ENCODE measurements at regions not wholly inside any gene's neighbourhood (a gene's known extent, or its start where the extent isn't known, plus 50 kb on each side); places are given as distances from the start of the nearest gene placed in this dataset.

- H3K79me2 ChIP-seq (ENCODE audit: insufficient read depth, low read length), result no peaks in the 10 kb centered on the region
- H2AFZ ChIP-seq (ENCODE audit: low read length), result no peak overlapping the region
- no peaks in the 10 kb centered on the region for H3K27me3 ChIP-seq (ENCODE audit: insufficient read depth, low read length, poor library complexity, severe bottlenecking)
- H3K9me2 ChIP-seq (replicated peaks; ENCODE audit: low read depth, low read length), result no peaks in the 10 kb centered on the region
- H3K9ac ChIP-seq (ENCODE audit: low read depth, low read length, poor library complexity, severe bottlenecking), result no peak overlapping the region
- no peaks in the 10 kb centered on the region for H3K9me3 ChIP-seq (ENCODE audit: insufficient read depth, low read depth, low read length)
- H4K20me1 ChIP-seq (ENCODE audit: insufficient read depth, low read length, poor library complexity, severe bottlenecking), result no peaks in the 10 kb centered on the region
- TF ChIP-seq EZH2phosphoT487 (IDR thresholded peaks at IDR 0.05; ENCODE audit: borderline replicate concordance) (no peak), CTCF (conservative IDR thresholded peaks at IDR 0.05; ENCODE audit: low read length) (no peak)
- H3F3A ChIP-seq (ENCODE audit: low read depth), result no peaks in the 10 kb centered on the region
- no peak overlapping the region for H3K4me3 ChIP-seq (ENCODE audit: low read length, poor library complexity, severe bottlenecking)
- peaks cover 14% of the 10 kb centered on the region for H3K4me1 ChIP-seq (ENCODE audit: insufficient read depth, low read length, poor library complexity, severe bottlenecking)
- H3K36me3 ChIP-seq (ENCODE audit: insufficient read depth, low read length), result no peaks in the 10 kb centered on the region
- no peak overlapping the region for H3K4me2 ChIP-seq (ENCODE audit: low read depth, low read length, poor library complexity, severe bottlenecking)
These were observed 140.2 kb downstream of the VEGFA start for GRCh38 chr6:43910149-43910637.

- Histone ChIP-seq H3K27me3 (ENCODE audit: insufficient read depth, low read length, poor library complexity, severe bottlenecking) (no peaks in the 10 kb centered on the region), H3K36me3 (ENCODE audit: insufficient read depth, low read length) (no peaks in the 10 kb centered on the region), H2AFZ (ENCODE audit: low read length) (no peak overlapping the region), H3K9ac (ENCODE audit: low read depth, low read length, poor library complexity, severe bottlenecking) (no peak overlapping the region), H4K20me1 (ENCODE audit: insufficient read depth, low read length, poor library complexity, severe bottlenecking) (no peaks in the 10 kb centered on the region), H3F3A (ENCODE audit: low read depth) (no peaks in the 10 kb centered on the region), H3K4me3 (ENCODE audit: low read length, poor library complexity, severe bottlenecking) (no peak overlapping the region), H3K9me3 (ENCODE audit: insufficient read depth, low read depth, low read length) (no peaks in the 10 kb centered on the region), H3K4me1 (ENCODE audit: insufficient read depth, low read length, poor library complexity, severe bottlenecking) (peaks cover 8% of the 10 kb centered on the region), H3K4me2 (ENCODE audit: low read depth, low read length, poor library complexity, severe bottlenecking) (no peak overlapping the region), H3K9me2 (replicated peaks; ENCODE audit: low read depth, low read length) (no peaks in the 10 kb centered on the region), H3K79me2 (ENCODE audit: insufficient read depth, low read length) (no peaks in the 10 kb centered on the region)
- no peak for TF ChIP-seq CTCF (conservative IDR thresholded peaks at IDR 0.05; ENCODE audit: low read length)
- TF ChIP-seq EZH2phosphoT487 (IDR thresholded peaks at IDR 0.05; ENCODE audit: borderline replicate concordance), result no peak
These were observed 139.6 kb downstream of the VEGFA start for GRCh38 chr6:43909474-43910148.

- Histone ChIP-seq H3K9me3 (ENCODE audit: insufficient read depth, low read depth, low read length) (no peaks in the 10 kb centered on the region), H3K36me3 (ENCODE audit: insufficient read depth, low read length) (no peaks in the 10 kb centered on the region), H3K4me2 (ENCODE audit: low read depth, low read length, poor library complexity, severe bottlenecking) (no peak overlapping the region), H3K79me2 (ENCODE audit: insufficient read depth, low read length) (no peaks in the 10 kb centered on the region), H3K4me3 (ENCODE audit: low read length, poor library complexity, severe bottlenecking) (no peak overlapping the region), H4K20me1 (ENCODE audit: insufficient read depth, low read length, poor library complexity, severe bottlenecking) (no peaks in the 10 kb centered on the region), H3K27me3 (ENCODE audit: insufficient read depth, low read length, poor library complexity, severe bottlenecking) (no peaks in the 10 kb centered on the region), H2AFZ (ENCODE audit: low read length) (no peak overlapping the region), H3K9ac (ENCODE audit: low read depth, low read length, poor library complexity, severe bottlenecking) (no peak overlapping the region), H3K4me1 (ENCODE audit: insufficient read depth, low read length, poor library complexity, severe bottlenecking) (no peaks in the 10 kb centered on the region), H3K9me2 (replicated peaks; ENCODE audit: low read depth, low read length) (no peaks in the 10 kb centered on the region), H3F3A (ENCODE audit: low read depth) (no peaks in the 10 kb centered on the region)
- TF ChIP-seq CTCF (conservative IDR thresholded peaks at IDR 0.05; ENCODE audit: low read length), result no peak
- no peak for TF ChIP-seq EZH2phosphoT487 (IDR thresholded peaks at IDR 0.05; ENCODE audit: borderline replicate concordance)
These were observed 137.9 kb downstream of the VEGFA start for GRCh38 chr6:43907789-43908472.
